ENCODE measurements at regions not wholly inside any gene's neighbourhood (a gene's known extent, or its start where the extent isn't known, plus 50 kb on each side); places are given as distances from the start of the nearest gene placed in this dataset.
"Not testable (repeated sequence)": the region's sequence is repeated elsewhere in the genome, so short reads cannot be mapped to it uniquely, and the experiment has no call there.

- no peak for DNase-seq (ENCODE audit: low read depth)
Measured at GRCh38 chr12:74119811-74120362, 417.7 kb upstream of the ATXN7L3B start.

GRCh38 chr12:74120644-74121043 lies 417.0 kb upstream of the ATXN7L3B start:
- DNase-seq (ENCODE audit: low read depth): no peak

- DNase-seq (ENCODE audit: low read depth): no peak
Measured at GRCh38 chr12:74129702-74130101, 407.9 kb upstream of the ATXN7L3B start.

GRCh38 chr12:74144396-74144795 lies 393.2 kb upstream of the ATXN7L3B start:
- no peak for DNase-seq (ENCODE audit: low read depth)

GRCh38 chr12:74145328-74145727 lies 392.3 kb upstream of the ATXN7L3B start:
- DNase-seq (ENCODE audit: low read depth): no peak

- DNase-seq (ENCODE audit: low read depth): no peak
Measured at GRCh38 chr12:74148849-74149248, 388.8 kb upstream of the ATXN7L3B start.

GRCh38 chr12:74152370-74152769 lies 385.3 kb upstream of the ATXN7L3B start:
- no peak for DNase-seq (ENCODE audit: low read depth)

- DNase-seq (ENCODE audit: low read depth): no peak
Measured at GRCh38 chr12:74166096-74166495, 371.5 kb upstream of the ATXN7L3B start.

- no peak for DNase-seq (ENCODE audit: low read depth)
Measured at GRCh38 chr12:74169607-74170006, 368.0 kb upstream of the ATXN7L3B start.

- no peak for DNase-seq (ENCODE audit: low read depth)
Measured at GRCh38 chr12:74170645-74171477, 366.8 kb upstream of the ATXN7L3B start.

GRCh38 chr12:74171478-74171909 lies 366.1 kb upstream of the ATXN7L3B start:
- DNase-seq (ENCODE audit: low read depth): no peak

GRCh38 chr12:74174961-74175360 lies 362.7 kb upstream of the ATXN7L3B start:
- not testable (repeated sequence) for DNase-seq (ENCODE audit: low read depth)

- no peak for DNase-seq (ENCODE audit: low read depth)
Measured at GRCh38 chr12:74185360-74185759, 352.3 kb upstream of the ATXN7L3B start.

- no peak for DNase-seq (ENCODE audit: low read depth)
Measured at GRCh38 chr12:74193191-74193590, 344.4 kb upstream of the ATXN7L3B start.

- no peak for DNase-seq (ENCODE audit: low read depth)
Measured at GRCh38 chr12:74204236-74204635, 333.4 kb upstream of the ATXN7L3B start.

- no peak for DNase-seq (ENCODE audit: low read depth)
Measured at GRCh38 chr12:74227846-74228545, 309.6 kb upstream of the ATXN7L3B start.

GRCh38 chr12:74229671-74230070 lies 308.0 kb upstream of the ATXN7L3B start:
- DNase-seq (ENCODE audit: low read depth): no peak

GRCh38 chr12:74235342-74235741 lies 302.3 kb upstream of the ATXN7L3B start:
- no peak for DNase-seq (ENCODE audit: low read depth)

GRCh38 chr12:74241341-74241740 lies 296.3 kb upstream of the ATXN7L3B start:
- DNase-seq (ENCODE audit: low read depth): no peak

- DNase-seq (ENCODE audit: low read depth): no peak
Measured at GRCh38 chr12:74242088-74242487, 295.5 kb upstream of the ATXN7L3B start.

- no peak for DNase-seq (ENCODE audit: low read depth)
Measured at GRCh38 chr12:74245458-74245857, 292.2 kb upstream of the ATXN7L3B start.

- no peak for DNase-seq (ENCODE audit: low read depth)
Measured at GRCh38 chr12:74250891-74251290, 286.7 kb upstream of the ATXN7L3B start.

- not testable (repeated sequence) for DNase-seq (ENCODE audit: low read depth)
Measured at GRCh38 chr12:74253826-74254225, 283.8 kb upstream of the ATXN7L3B start.
